ENCODE measurements at regions not wholly inside any gene's neighbourhood (a gene's known extent, or its start where the extent isn't known, plus 50 kb on each side); places are given as distances from the start of the nearest gene placed in this dataset.

DNA sequence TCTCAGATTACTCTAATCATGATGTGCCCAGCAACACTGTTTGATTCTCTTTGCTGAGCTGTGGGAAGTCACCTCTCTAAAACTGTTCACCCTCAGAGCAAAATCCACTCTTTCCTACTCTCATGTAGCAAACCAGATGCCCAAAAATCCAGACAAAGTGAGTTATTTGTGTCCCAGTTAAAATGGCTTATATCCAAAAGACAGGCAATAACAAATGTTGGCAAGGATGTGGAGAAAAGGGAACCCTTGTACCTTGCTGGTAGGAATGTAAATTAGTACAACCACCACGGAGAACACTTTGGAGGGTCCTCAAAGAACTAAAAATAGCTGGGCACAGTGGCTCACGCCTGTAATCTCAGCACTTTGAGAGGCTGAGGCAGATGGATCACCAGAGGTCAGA, 384.0 kb downstream of the HHIPL2 start:
- no peak for DNase-seq

DNA sequence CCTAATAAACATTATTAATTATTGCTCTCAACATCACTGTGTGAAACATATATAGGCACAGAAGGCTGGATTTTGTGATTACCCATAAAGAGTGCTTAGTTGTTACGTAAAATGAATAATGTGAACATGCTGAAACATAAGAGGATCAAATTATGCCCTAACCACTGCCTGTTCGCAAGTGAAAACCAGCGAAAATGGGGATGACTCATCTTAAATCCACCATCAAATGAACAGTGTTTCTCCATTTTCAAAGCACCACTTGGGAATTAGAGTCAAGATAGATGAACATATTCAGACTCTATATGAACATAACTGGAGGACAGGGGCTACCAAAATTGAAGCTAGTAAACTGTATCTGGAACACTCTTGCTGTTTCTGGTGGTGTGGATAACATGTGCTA, 386.2 kb downstream of the HHIPL2 start:
- DNase-seq: no peak

DNA sequence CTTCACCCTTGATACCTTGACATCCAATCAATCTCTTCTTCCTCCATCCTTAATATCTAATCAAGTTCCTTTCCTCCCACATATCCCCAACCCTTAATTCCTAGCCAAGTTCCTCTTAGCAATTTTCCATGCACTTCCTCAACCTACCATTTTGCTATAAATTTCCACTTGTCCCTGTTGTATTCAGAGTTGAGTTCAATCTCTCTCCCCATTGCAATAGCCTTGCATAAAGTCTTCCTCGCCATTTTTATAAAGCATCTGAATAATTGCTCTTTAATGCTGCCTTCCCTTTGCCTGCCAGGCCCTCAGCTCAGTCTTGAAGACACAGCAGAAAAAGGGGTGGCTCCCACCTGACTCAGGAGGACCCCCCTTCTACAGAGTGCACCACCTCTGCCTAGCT, 390.3 kb downstream of the HHIPL2 start:
- no peak for DNase-seq

DNA sequence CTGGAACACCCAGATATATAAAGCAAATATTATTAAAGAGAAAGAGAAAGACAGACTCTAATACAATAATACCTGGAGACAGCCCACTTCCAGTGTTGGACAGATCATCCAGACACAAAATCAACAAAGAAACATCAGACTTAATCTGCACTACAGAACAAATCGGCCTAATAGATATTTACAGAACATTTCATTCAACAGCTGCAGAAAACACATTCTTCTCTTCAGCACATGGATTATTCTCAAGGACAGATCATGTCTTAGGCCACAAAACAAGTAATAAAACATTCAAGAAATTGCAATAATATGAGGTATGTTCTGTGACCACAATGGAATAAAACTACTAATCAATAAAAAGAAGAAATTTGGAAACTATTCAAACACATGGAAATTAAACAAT, 398.3 kb upstream of the DUSP10 start:
- DNase-seq: no peak

DNA sequence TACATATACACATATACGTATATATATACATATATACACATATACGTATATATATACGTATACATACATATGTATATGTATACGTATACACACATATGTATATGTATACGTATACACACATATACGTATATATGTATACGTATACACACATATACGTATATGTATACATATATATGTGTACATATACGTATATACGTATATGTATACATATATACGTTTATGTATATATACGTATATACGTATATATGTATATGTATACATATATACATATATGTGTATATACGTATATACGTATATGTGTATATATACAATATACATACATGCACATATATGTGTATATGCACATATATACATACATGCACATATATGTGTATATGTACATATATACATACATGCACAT, 396.2 kb upstream of the DUSP10 start:
- DNase-seq: no peak

DNA sequence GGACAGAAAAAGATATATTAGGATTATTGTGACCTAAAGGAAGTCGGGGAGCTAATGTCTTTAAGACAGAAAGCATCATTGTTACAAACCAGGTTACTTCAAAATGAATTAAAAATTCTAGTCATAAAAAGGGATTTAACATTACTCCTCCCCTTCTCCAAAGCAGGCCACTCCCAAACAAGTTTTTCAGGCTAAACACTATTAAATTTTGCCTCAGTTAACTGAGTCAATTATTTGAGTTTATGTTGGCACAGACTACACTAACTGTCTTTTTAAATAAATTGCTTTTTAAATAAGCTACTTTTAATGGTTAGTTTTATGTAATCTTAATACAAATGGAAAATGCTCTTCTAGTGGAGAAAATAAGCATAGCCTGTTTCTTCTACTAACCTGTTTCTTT, 395.0 kb upstream of the DUSP10 start:
- DNase-seq: no peak

DNA sequence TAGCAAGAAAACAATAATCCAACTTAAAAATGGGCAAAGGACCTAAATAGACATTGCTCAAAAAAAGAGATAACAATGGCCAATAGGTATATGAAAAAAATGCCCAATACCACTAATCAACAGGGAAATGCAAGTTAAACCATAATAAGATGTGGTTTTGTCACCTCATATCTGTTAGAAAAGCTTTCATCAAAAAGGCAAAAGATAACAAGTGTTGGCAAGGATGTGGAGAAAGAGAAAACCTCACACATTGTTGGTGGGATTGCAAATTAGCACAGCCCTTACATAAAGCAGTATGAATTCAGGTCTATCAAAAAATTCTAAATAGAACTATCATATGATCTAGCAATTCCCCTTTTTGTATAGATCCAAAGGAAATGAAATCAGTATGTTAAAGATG, 387.2 kb upstream of the DUSP10 start:
- no peak for DNase-seq

DNA sequence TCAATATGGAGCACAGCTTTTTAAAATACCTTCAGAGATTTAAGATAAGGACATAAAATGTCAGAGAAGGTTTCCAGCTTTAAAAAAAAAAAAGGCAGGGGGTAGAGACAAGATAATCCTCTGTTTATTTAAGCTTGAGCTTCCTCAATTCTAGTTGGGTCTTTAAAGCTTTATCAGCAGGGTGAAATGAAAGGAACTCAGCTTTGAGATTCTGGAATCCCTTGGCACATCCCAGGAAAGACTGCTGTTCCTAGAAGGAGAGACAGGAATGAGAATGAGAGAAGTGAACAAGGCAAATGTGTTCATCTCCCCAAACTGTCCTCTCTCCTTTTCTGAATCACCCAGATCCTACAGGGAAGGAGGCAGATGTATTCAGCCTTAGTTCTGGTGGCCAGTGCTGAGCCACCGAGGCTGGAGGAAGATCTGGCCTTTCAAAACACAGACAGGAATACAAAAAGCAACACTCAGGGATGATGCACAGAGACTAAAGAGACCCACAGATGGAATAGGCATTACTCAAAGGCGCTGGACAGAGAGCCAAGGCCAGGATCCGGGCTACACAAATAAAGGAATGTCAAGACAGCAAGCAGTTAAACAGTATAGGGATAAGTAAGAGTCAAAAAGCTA, 385.8 kb upstream of the DUSP10 start:
- DNase-seq: no peak

DNA sequence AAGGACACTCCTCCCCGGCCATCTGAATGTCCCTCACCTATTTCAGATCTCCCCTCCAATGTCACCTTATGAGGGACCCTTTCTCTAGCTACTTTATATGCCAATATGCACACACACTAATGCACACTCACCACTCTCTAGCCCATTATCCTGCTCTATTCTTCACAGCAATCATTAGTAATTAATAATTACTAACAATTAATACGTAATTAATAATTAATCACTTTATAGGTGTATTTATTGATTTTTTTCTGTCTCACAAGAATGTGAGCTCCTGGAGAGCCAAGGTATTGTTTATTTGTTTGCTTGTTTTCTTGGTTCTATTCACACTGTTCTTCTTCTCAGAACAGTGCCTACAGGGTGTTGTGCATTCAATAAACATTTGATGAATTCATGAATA, 385.2 kb upstream of the DUSP10 start:
- no peak for DNase-seq

DNA sequence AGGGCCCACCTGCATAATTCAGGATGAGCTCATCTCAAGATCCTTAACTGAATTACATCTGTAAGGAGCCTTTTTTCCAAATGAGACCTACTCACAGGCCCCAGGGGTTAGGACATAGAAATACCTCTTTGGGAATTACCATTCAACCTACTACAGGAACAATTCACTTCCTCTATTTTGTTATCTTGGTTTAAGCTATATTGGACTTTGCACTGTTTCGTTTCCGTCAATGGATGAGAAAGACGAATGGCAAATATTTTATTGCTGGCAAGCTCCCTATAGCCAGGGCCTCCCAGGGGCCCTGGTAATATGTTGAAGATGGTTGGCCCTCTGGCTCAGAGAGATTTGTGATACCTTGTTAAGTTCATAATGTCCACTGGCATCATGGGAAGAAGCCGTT, 384.2 kb upstream of the DUSP10 start:
- DNase-seq: no peak

DNA sequence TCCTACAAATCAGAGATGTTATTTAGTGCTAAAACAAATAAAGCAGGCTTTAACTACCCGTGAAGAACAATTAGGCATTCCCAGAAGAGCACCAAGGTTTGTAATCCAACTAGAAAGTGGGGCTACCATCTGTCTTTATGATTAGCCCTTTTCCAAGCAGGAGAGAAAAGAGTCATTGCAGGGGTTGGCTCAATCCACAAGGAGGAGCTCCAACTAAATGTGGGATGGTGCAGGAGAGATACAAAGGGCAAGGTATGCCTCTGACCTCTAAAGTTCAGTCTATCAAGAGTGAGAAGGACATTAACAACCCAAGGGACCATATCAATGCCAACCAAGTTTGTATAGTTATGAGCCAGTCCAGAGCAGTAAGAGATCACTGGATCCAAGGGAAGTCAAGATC, 382.7 kb upstream of the DUSP10 start:
- peak; percentile 66 for DNase-seq

DNA sequence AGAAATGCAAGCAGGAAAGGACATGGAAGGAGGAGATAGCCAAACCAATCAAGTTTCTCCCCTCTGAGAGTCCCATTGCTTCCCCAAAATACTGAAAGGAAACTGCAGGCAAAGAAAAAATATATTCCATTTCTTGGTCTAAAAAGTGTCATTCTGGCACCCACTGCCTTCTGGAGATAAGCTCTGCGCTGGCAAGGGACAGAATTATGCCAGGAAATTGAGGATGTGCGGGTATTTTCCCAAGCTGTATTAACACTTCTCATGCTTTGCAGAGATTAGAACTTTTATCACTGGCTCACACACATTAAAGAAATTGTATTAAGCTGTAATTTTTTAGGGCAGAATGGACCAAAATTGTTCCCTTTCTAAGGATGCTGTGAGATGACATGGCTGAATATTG, 381.2 kb upstream of the DUSP10 start:
- no peak for DNase-seq

DNA sequence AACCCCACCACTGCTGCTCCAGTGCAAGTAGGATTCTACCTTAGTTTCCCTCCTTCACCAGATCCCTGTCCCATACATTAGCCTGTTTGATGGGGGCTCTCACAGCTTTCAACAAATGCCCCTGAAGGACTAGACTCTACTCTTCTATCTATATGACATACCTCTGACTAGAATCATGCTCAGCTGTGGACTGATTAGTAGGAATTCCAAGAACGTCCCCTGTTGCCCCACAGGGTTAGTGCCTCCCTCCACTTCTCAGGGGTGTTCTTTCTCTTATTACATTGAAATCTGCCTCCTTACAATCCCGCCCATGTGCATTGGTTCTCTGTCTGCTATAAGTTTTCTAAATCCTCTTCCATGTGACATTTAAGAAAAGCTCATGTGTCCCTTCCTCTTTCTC, 375.9 kb upstream of the DUSP10 start:
- DNase-seq: no peak

DNA sequence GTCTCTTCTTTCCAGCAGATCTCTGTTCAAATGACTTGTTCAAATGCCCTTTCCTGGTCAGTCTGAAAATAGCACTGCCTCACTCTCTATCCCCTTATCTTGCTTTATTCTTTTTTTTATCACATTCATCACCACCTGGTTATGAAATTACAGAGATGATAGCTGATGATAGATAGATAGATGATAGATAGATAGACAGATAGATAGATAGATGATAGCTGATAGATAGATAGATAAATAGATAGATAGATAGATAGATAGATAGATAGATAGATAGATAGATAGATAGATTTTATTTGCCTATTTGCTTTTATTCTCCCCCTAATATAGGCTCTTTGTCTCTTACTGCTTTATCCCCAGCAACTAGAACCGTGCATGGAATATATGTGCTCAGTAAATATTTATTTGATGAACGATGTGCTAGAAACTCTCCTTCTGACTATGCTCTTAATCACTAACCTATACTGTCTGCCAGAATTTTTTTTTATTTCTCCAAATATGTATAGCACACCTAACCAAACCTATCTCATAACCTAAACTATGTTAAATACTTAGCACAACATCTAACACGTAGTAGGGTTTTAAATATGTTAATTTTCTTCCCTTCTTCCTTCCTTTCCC, 372.8 kb upstream of the DUSP10 start:
- DNase-seq: no peak

DNA sequence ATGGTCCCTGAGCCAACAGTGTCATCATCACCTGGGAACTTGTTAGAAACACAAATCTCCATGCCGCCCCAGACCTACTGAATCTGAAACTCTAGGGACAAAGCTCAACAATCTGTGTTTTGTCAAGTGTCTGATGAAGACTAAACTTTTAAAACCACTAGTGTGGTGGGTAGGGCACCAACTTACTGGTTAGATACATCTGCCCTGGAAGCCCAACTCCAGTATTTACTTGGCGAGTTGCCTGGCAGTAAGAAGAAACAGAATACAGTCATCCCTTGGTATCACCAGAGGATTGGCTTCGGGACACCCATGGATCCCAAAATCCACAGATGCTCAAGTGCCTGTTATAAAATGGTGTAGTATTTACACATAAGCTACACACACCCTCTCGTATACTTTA, 367.9 kb upstream of the DUSP10 start:
- DNase-seq: no peak

DNA sequence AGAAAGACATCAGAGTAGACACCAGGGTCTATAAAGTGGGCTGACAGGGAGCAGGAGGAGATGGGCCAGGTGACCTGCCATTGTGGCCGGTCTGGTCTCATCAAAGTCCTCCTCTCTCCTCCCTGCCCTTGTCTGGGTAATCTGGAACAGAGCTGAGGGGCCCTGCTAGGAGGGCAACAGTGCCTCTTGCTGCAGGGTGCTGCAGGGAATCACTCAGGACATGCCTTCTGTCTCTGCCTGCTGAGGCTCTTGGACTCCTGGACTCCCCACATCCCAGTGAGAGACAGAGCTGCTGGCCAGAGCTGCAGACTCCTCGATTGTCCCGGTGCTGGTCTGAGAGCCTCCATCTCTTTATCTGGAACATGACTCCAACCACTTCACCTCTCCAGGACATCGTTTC, 366.1 kb upstream of the DUSP10 start:
- no peak for DNase-seq

DNA sequence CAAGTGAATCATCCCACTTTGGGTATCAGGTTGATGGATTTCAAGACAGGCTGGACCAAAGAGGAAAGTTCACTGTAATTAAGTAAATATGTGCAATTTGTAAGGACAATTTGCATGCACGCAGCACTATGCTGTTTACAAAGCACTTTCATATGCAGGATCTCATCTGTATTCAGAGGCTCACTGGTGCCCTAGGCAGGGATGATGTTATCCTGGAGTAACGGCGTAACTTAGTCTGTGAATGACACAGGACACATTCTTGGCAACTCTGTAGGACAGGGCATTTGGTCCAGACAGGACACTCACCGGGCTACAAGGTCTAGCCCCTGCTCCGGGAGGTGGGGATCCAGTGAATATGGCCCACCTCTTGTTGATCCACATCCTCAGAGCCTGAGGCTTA, 365.4 kb upstream of the DUSP10 start:
- no peak for DNase-seq

DNA sequence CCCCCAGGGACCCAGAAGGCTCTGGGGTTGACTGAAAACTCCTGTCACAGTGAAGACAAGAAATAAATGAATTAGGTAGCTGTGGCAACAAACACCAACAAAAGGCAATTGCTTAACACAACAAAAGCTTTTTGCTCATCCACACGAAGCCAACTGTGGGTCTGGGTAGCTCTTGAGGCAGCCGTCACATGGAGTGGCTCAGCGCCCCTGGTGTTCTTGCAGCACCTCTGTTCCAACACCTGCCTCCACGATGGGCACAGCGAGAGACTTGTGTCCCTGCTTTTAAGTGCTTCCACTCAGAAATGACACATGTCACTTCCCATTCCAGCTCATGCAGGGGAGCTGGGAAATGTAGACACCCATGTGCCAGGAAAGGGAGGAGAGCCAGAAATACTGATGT, 364.5 kb upstream of the DUSP10 start:
- DNase-seq: no peak

DNA sequence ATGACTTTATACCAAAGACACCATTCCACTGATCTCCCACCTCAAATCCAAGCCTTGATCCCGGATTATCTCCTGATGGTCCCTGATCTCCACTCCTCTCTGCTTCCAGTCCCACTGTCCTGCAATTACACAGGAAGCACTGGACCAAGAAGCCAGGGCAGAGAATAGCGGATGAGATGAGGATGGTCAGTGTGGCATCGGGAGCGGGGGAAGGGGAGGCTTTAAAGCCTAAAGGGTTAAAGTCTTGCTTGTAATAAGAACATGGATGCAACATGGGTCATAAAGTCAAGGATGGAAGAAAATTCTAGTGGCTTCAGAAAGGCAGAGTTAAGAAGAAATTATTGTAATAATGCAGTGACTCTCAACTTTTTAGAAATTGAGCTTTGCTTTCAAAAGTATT, 364.0 kb upstream of the DUSP10 start:
- no peak for DNase-seq

DNA sequence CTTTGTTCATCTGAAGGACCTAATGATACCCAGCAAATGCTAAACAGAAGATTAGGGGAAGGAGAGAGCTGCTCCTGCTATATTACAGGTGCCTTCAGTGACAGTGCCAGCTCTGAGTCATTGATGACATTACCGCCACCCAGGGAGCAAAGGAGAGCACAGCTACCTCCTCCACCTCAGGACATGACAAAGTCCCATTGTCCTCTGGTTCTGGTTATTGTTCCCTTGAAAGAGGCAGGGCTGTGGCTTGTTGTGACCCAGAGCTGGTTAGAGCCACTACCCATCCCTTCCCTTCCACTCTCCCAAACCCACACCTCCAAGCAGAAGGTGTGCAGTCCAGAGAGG, 363.5 kb upstream of the DUSP10 start:
- no peak for DNase-seq

DNA sequence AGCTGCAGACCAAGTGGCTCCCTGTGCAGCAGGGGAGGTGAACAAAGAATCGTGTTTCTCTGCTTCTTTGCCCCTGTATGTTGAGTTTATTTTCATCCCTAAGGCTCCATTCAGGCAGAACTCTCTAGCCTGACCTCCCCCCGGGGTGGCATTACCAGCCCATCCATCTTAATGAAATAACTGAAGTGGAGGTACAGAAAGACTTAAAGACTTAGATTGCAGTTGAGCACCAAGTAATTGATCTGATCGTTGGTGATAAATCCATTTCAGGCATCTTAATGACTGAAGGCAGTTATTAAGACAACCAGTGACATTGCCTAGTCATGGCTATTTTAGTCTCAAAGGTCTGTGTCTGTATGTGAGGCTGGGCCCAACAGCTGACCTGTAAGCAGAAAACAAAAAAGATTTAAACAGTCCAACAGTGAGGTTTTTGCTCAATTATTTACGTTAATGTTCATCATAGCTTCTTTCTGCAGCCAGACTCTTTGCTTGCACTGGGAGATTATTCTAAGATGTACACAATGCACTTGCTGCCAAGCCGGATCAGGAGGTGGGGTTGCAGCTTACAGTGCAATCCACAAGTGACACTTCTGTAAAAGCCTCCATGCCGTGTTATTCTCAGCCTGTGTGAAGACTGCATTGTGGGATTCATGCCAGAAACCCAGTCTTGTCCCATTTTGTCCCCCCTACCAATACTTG, 363.0 kb upstream of the DUSP10 start:
- DNase-seq: no peak

DNA sequence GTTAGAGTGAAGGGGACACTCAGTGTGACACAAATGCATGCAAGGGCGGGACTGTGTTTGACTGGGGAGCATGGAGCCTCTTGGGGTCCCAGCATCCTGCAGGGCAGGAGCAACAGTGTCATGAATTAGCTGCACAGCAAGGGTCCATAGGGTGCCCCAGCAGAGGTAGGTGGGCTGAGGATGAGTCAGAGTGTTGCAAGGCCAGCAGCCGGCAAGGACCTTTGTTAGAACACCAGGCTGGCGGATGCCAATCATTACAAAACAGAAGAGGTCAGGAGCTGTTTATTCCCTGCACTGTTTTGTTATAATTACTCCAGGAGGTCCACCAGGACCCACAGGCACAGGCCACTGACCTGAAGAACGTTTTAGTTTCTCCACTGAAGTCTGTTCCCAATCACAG, 362.2 kb upstream of the DUSP10 start:
- DNase-seq: no peak

DNA sequence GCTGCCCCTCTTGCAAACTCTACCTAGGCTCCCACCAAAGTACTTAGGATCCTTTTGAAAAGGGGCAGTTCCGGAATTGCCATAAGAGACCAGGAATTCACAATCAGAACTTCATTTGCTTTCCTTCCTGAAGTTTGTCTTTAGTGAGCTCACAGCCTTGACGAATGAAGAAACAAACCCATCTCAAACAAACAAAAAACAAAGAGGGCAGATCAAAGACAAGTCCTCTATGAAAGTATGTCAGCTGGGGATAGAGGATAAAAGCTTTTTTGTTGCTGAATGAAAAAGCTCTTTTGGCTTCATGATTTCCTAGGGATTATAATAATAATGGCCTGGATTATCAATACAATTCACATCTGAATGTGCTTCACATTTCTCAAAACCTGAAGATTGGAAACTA, 357.9 kb upstream of the DUSP10 start:
- no peak for DNase-seq

DNA sequence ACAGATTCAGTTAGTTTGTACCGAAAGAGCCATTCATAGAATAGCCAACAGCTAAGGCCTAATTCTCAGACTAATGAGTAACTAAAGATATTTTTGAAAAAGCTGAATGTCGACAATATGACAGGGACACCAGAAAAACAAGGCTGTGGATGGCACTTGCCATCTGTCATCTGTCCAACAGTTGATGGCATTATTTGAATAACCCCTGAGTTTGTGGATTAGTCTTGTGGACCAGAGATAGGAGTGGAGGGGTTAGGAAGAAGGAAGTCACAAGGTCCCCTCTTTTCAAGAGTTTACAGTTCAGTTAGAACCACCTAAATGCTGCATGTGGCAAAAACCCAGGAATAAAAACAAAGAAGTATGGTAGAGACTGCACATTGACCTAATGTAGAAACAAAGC, 356.5 kb upstream of the DUSP10 start:
- DNase-seq: no peak

DNA sequence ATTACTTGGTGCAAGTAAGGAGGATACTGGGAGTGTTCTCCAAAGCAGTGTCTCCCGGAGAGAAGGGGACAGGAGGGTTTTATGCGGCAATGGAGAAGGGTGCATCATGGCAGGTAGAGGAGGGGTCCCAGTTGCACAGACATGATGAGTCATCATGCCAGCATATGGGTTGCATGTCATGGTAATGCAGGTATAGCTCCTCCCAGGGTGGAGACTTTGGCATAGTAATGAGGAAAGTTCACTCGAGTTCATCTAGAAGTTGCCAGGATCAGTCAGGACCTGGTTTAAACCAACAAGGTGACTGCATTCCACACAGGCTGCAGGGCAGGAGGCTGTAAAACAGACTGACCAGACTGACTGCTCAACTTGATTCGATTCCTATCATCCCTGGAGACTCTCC, 355.7 kb upstream of the DUSP10 start:
- DNase-seq: no peak
